HUDEP-2 (cell line): ENCODE measurements at regions not wholly inside any gene's neighbourhood (a gene's known extent, or its start where the extent isn't known, plus 50 kb on each side); places are given as distances from the start of the nearest gene placed in this dataset.

ENCODE experiments used
- DNase-seq, 76 experiments: peaks; one replicate each; lab custom pipeline; 2025; ENCODE audit not compliant: unreplicated experiment in 76 of 76; lab: John Stamatoyannopoulos, UW

- no peak for DNase-seq
These were observed 1249.5 kb downstream of the FAM181B start for GRCh38 chr11:81484196-81484595.

- DNase-seq, result no peak
These were observed 1256.4 kb downstream of the FAM181B start for GRCh38 chr11:81477277-81477676.

- no peak for DNase-seq
These were observed 1257.3 kb downstream of the FAM181B start for GRCh38 chr11:81476345-81476744.

- no peak for DNase-seq
These were observed 1261.0 kb downstream of the FAM181B start for GRCh38 chr11:81472646-81473045.

DNA sequence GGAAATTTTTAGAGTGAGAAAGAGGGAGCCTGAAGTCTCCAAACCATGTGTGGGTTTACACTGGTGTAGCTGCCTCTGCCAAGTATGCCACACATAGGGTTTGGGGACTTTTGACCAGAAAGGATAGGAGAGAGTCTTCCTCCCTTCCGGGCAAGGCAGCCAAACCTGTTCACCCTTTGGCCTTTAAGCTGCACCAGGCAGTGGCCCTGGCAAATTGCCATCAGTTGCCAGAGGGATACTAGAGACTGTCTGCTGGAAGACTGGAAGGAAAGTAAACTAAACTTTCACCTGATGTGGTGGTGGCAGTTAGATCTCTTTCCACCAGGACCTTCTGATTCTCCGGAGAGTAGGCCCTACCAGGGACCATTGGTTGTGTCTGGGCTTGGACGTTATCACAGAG, 1263.2 kb downstream of the FAM181B start:
- no peak for DNase-seq

DNA sequence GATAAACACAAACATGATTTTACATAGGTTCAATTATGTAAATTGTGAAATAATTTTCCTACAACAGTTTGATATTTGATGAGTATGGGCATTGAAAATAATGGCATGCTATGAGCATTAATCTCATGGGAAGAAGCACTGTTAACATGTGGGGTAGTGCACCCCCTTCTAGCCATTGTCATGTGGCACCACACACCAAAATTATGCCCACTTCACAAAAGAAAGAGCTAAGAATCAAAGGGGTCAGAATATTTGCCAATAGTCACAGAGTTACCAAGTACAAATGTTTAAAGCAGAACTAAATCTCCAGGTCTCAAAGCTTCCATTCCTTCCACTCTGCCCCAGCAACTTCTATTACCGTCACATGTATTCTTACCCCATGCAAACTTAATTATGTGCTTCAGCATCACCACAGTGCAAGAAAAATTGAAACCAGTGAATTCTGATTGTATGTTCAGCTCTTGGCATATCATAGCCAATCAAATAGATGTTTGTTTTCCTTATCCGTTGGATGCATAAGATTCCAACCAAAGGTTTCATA, 1273.8 kb downstream of the FAM181B start:
- DNase-seq, result no peak

- no peak for DNase-seq
These were observed 1284.0 kb downstream of the FAM181B start for GRCh38 chr11:81449588-81450156.

DNA sequence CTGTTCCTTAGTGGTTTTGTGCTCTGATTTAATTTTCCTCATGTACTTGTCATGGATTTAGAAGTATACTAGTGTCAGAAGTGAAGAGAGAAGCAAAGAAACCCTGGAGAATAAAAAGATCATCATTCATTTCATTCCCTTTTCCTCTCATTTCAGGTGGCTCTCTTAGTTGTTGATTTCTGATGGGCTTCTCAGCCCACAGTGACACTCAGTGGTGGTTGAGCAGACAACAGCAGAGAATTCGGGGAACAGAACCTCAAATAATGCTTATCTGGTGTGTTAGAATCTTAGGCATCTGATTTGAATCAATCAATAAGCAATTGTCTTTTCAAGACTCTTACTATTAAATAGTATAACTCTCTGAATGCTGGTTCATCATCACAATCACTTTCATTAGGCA, 1289.4 kb downstream of the FAM181B start:
- DNase-seq, result no peak

DNA sequence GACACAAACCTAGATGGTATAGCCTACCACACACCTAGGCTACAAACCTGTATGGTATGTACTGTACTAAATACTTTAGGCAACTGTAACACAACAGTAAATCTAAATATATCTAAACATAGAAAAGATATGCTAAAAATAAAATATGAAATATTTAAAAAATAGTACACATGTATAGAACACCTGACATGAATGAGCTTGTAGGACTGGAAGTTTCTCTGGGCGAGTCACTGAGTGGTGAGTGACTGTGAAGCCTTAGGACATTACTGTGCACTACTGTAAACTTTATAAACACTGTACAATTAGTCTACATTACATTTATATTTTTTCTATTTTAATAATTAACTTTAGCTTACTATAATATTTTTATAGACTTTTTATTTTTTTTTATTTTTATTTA, 1301.3 kb downstream of the FAM181B start:
- DNase-seq, result no peak

GRCh38 chr11:81424822-81425221, 1308.8 kb downstream of the FAM181B start:
- DNase-seq, result no peak

DNA sequence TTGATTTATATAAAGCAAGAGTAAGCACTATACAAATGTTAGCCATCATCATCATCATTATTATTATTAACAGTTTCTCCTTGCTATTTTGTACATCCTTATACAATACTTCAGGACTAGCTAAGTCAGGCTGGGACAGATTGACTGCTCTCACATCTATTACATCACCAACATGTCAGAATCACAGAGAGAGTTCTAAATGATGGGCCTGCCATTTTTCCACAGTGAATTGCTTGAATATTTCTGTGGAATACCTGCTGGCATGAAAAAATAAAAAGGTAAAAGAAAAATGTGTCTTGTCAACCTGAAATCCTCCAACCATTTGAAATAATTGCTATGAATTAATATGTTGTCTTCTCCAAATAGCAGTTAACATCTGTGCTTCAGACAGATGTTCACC, 1311.3 kb downstream of the FAM181B start:
- no peak for DNase-seq

- no peak for DNase-seq
These were observed 1312.3 kb downstream of the FAM181B start for GRCh38 chr11:81421251-81421860.

DNA sequence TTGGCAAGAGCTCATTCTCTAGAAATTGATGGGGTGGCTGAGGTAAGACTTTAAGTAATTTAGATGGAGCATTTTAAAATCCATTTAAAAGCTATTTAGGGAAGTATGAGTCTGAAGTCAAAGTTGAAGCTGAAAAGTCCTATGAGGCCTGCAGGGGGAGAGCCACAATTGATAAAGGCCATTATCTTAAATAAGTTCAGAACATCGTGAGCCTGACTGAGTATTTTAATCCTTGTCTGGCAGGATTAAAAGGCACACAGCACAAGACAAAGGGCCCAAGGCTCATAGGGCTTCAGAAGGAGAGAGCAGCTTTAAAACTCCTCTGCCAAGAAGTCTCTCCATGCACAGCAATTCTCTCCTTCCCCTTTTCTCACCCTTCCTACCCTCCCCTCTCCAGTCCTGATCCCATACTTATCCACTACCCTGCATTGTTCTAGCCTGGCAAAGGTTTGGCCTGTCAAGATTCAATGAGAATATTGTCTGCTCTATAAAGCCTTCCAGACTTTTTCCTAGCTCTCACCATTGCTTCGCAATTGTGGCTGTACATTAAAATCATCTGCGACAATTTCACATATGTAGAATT, 1312.9 kb downstream of the FAM181B start:
- DNase-seq, result no peak

GRCh38 chr11:81397316-81397715, 1336.3 kb downstream of the FAM181B start:
- DNase-seq, result no peak

- no peak for DNase-seq
These were observed 1339.4 kb downstream of the FAM181B start for GRCh38 chr11:81394311-81394710.

- no peak for DNase-seq
These were observed 1345.3 kb downstream of the FAM181B start for GRCh38 chr11:81388326-81388725.

DNA sequence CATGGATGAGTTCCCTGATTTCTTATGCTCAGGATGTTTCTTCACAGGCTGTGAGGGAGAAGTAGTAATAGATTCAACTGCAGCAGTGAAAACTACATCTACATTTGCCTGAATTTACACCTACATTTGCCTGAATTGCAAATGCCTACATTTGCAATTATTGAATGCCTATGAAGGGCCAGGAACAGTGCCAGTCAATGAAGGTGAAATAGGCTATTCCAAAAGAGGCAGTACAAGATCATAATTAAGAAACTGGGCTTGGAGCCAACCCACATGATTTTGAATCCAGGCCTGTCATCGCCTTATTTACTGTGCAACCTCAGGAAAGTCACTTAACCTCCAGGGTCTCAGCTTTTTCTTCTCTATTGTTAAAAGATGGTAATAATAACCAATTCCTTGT, 1353.3 kb downstream of the FAM181B start:
- no peak for DNase-seq

DNA sequence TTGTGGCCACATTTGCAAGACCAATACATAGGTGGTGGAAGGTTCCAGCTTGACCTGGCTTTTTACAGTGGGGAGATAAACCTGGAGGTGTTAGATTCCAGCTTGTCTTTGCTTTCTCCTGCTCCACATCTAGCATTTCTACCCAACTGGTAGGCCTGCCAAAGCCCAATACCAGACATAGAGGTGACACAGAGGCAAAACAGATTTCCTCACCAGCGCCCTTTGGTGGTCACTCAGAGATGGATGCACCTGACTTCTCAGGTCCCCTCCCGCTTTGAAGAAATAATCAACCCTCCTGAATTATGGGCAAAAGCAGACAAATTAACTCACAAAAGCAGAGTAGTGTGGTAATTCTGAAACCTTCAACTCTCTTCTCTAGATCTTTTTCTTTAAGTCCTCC, 1356.2 kb downstream of the FAM181B start:
- no peak for DNase-seq

DNA sequence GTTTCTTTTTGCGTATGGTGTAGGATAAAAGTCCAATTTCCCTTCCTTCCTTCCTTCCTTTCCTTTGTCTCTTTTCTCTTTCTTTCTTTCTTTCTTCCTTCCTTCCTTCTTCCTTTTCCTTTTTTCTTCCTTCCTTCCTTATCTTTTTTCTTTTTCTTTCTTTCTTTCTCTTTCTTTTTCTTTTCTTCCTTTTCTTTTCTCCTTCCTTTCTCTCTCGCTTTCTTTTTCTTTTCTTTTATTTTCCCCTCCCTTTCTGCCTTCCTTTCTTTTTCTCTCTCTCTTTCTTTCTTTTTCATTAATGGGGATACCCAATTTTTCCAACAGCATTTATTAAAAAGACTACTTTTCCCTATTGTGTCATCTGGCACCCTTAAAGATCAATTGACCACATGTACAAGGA, 1359.7 kb downstream of the FAM181B start:
- no peak for DNase-seq

DNA sequence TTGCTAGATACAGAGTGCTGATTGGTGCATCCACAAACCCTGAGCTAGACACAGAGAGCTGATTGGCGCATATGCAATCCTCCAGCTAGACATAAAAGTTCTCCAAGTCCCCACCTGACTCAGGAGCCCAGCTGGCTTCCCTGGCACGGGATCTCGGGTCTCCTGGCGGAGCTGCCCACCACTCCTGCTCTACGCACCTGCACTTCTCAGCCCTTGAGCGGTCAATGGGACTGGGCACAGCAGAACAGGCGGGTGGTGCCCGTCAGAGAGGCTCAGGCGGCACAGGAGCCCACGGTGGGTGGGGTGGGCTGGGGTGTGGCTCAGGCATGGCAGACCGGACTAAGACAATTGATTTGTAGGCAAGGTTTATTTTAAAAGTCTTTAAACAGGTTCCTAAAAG, 1365.5 kb downstream of the FAM181B start:
- no peak for DNase-seq

- DNase-seq, result no peak
These were observed 1368.2 kb downstream of the FAM181B start for GRCh38 chr11:81365496-81365895.

- DNase-seq, result peak in 2 of 76 experiments; percentile 6 to 9
These were observed 1374.2 kb downstream of the FAM181B start for GRCh38 chr11:81359476-81359875.
